ENCODE measurements at regions not wholly inside any gene's neighbourhood (a gene's known extent, or its start where the extent isn't known, plus 50 kb on each side); places are given as distances from the start of the nearest gene placed in this dataset.

DNA sequence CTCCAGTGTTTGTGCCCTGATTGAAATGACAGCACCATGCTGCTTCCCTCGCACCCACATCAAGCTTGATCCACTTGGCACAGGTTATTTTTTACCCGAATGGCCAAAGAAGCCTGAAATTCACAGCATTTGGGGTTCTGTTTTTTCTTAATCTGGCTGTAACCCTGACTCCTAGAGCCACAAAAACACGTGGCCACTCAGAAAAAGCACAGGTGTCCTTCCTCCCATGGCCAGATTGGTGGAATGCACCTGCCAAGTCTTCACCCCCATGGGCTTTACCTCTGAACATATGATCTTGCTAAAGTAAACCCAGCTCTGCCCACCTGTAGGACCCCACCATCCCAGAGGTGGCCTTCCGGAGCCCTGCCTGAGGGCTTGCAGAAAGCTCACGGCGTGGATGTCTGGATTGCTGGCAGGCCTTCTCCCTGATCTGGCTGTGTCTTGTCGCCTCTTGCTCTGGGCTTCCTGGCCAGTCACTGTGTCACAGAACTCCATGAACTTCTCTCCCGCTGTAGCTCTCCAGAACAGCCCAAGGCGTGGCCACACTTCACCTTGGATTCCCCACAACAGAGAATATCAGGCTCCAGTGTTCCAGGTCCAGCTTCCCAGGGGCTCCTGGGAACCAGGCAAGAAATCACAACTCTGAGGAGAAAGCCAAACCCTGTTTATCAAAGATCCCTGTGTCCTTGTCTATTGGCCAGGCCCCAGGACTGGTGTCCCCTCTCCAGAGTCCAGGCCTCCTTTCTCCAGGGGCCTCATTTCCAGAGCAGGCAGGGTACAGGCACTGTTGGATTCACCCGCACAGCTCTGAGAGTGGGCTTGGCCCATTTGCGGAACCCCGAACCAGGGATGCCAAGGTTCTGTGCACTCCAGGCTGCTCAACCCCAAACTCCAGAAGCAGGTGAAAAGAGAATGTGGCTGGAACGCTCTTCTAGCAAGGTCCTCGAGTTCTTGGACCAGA is 272.5 kb downstream of the SYK start:
- Histone ChIP-seq H2BK15ac (ENCODE audit: low read length) (no peak overlapping the region), H3K4ac (replicated peaks; ENCODE audit: insufficient read length, low read depth, low read length) (no peak overlapping the region), H3K4me2 (ENCODE audit: insufficient read depth in 1 of 2, low read depth in 2 of 2, low read length in 2 of 2) (no peak overlapping the region), H4K20me1 (replicated peaks in 1 of 2; ENCODE audit: control insufficient read depth in 1 of 2, insufficient read depth in 2 of 2, low read length in 2 of 2) (no peaks in the 10 kb centered on the region), H3K56ac (replicated peaks; ENCODE audit: insufficient read length, low read depth, low read length) (no peak overlapping the region), H3K14ac (ENCODE audit: insufficient read length) (no peak overlapping the region), H3K23me2 (ENCODE audit: low read depth, low read length) (no peaks in the 10 kb centered on the region), H2AK5ac (ENCODE audit: low read depth, low read length) (no peak overlapping the region), H3K79me2 (ENCODE audit: control insufficient read depth in 1 of 2, insufficient read depth in 2 of 2, low read length in 2 of 2) (no peaks in the 10 kb centered on the region), H2BK5ac (ENCODE audit: low read depth, low read length) (no peak overlapping the region), H2BK20ac (ENCODE audit: low read length) (no peak overlapping the region), H2BK120ac (replicated peaks; ENCODE audit: low read depth, low read length) (no peak overlapping the region), H2AFZ (ENCODE audit: low read length) (no peak overlapping the region), H3K79me1 (ENCODE audit: low read depth, low read length) (no peaks in the 10 kb centered on the region; the same call in 1 of the 2 replicates), H4K8ac (ENCODE audit: extremely low read depth, insufficient read depth, low read length) (no peak overlapping the region), H3K4me1 (replicated peaks in 1 of 4; ENCODE audit: control insufficient read depth in 3 of 4, insufficient read depth in 4 of 4, low read length in 3 of 4) (peaks cover 0 to 5% (median 0%) of the 10 kb centered on the region in 4 experiments; a peak in 3 of 7 replicates), H3K27ac (ENCODE audit: low read depth, low read length) (no peak overlapping the region), H3K4me3 (ENCODE audit: extremely low read depth in 1 of 4, insufficient read depth in 2 of 4, low read depth in 3 of 4, low read length in 4 of 4) (no peak overlapping the region), H4K91ac (replicated peaks; ENCODE audit: insufficient read length, low read length) (no peak overlapping the region), H3K9ac (replicated peaks in 1 of 4; ENCODE audit: extremely low read depth in 1 of 4, low read depth in 3 of 4, low read length in 3 of 4) (no peak overlapping the region), H3K36me3 (ENCODE audit: control insufficient read depth in 2 of 4, insufficient read depth in 4 of 4, low read length in 3 of 4) (no peaks in the 10 kb centered on the region), H2BK12ac (ENCODE audit: low read depth, low read length) (0 out of 2 replicates have a peak overlapping the region, but pooled peaks have one; percentile 9), H3K27me3 (replicated peaks in 1 of 4; ENCODE audit: control insufficient read depth in 3 of 4, extremely low read depth in 1 of 4, insufficient read depth in 3 of 4, low read length in 3 of 4) (no peaks in the 10 kb centered on the region), H3K18ac (ENCODE audit: extremely low read depth, low read length) (no peak overlapping the region), H4K5ac (ENCODE audit: insufficient read length, low read depth, low read length) (no peak overlapping the region), H3K23ac (ENCODE audit: insufficient read length) (no peak overlapping the region), H3K9me3 (ENCODE audit: insufficient read depth in 2 of 2, low read depth in 1 of 2, low read length in 1 of 2) (no peaks in the 10 kb centered on the region)
- ChIA-PET CTCF (ENCODE audit: partially characterized antibody) (no interaction called here), POLR2A (ENCODE audit: partially characterized antibody) (interaction anchor here (0.7 kb wide), 1 partner anchor 1402 kb away, joined by 4 read pairs; no protein-coding TSS in a partner anchor)
- WGBS, 2 experiments (ENCODE audit: extremely low coverage in 1 of 2, insufficient coverage in 1 of 2, insufficient read length in 1 of 2, insufficient replicate concordance in 2 of 2, low coverage in 1 of 2, low lambda C conversion rate in 2 of 2, missing lambda C conversion rate in 1 of 2), result 83% methylated on average over 14 of the region's 14 CpGs; no CpG with 5 or more reads in 1 of the 2 experiments
- FAIRE-seq (no peak), DNase-seq (ENCODE audit: low read depth in 1 of 2, low spot score in 2 of 2) (peak in 1 of 2 experiments; percentile 17)
- TF ChIP-seq CTBP2 (IDR thresholded peaks at IDR 0.05; ENCODE audit: borderline replicate concordance, insufficient read depth, insufficient read length, low read length), result no peak
- TF ChIP-seq BRCA1 (IDR thresholded peaks at IDR 0.05; ENCODE audit: low read depth, low read length), result no peak
- no peak for TF ChIP-seq RBBP5 (IDR thresholded peaks at IDR 0.05; ENCODE audit: borderline replicate concordance, low read depth, low read length)
- TF ChIP-seq, protein P1, sequence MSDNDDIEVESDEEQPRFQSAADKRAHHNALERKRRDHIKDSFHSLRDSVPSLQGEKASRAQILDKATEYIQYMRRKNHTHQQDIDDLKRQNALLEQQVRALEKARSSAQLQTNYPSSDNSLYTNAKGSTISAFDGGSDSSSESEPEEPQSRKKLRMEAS (IDR thresholded peaks at IDR 0.05), result no peak
